ENCODE measurements at regions not wholly inside any gene's neighbourhood (a gene's known extent, or its start where the extent isn't known, plus 50 kb on each side); places are given as distances from the start of the nearest gene placed in this dataset.
"Not testable (repeated sequence)": the region's sequence is repeated elsewhere in the genome, so short reads cannot be mapped to it uniquely, and the experiment has no call there.

DNA sequence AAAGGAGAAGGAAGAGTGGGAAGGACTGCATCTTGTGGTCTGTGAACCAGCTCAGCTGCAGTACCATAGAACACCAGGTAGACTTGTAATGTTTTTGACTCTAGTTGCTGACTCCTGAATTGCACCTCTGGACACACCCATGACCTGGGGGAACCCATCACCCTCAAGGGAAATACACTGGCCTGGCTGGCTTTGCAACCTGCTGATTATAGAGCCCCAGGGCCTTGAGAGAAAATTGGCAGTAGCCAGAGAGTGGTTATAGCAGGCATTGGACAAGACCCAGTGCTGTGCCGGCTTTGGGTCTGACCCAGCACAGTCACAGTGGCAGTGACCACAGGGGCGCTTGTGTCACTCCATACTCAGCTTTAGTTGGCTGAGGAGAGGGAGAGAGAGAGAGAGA is 902.3 kb downstream of the GRID1 start:
- no peak for DNase-seq (ENCODE audit: low read depth)

DNA sequence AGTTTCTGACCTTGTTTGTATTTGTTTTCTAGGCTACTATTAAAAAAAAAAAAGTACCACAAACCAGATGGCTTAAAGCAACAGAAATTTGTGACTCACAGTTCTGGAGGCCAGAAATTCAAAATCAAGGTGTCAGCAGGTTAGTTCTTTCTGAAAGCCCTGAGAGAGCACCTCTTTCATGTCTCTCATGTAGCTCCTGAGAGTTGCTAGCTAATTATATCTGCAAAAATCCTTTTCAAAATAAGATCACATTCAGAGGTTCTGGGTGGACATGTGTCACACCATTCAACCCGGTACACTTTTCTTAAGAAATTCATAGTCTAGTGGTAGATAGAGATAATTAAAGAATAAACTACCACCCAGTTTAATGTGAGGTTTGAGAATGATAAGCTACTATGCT is 888.6 kb downstream of the GRID1 start:
- no peak for DNase-seq (ENCODE audit: low read depth)

DNA sequence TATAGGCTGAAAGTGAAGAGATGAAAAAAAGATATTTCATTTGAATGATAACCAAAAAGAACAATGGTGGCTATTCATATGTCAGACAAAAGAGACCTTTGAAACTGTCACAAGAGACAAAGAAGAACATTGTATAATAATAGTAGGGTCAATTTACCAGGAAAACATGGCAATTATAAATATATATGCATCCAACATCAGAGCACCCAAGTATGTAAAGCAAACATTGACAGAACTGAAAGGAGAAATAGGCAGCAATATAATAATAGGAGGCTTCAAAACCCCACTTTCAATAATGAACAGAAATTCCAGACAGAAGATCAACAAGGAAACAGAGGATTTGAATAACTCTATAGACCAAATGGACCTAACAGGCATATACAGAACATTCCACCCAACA is 876.2 kb downstream of the GRID1 start:
- DNase-seq (ENCODE audit: low read depth) = no peak

DNA sequence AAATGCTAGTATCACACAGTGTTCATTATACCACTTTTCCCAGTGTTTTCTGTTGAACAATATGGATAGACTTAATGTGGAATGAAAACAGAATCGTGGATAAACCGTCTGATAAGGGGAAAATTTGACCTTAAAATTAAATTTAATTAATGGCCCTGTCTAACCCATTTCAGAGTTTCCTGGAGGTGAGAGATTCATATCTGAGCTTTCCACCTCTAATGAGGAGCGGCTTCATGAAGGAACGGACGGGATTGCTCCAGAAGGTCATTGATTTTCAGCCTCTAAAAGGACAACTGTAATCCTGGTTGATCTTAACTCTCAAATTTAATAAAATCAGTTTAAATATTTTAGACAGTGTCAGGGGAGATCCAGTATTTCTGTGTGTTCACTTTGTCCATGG is 874.9 kb downstream of the GRID1 start:
- no peak for DNase-seq (ENCODE audit: low read depth)

DNA sequence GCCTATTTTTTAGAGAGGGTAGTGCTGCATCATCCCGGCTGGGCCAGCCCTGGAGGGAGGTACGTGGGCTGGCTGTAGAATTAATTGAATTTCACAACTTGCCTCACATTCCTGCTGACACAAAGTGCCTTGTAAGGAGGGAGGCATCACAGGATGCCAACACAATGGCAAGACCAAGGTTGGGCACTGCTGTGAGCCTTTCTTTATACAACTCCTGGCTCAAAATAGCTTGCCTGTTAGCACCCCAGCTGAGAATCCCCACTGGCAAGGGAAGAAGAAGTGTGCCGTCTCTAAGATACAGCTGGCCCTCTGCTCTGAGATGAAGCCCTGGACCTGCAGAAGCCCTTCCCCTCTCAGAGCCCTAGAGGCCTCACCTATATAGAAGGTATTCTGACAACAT is 873.9 kb downstream of the GRID1 start:
- DNase-seq (ENCODE audit: low read depth) = no peak

DNA sequence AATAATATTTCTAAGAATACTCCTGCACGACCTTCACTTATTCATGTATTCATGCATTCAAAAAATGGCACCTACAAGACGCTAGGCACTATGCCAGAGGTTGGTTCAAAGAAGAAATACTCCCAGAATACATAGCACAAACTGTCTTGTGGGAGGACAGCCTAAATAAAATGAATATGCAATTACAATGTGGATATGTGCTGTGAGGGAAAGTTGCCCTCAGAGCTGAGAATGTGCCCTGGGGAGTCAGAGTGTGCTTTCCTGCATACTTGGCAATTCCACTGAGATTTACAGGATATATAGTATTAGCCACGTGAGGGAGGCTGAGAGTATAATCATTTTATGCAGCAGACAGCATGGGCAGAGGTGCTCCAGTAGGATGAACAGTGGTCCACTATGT is 872.9 kb downstream of the GRID1 start:
- no peak for DNase-seq (ENCODE audit: low read depth)

DNA sequence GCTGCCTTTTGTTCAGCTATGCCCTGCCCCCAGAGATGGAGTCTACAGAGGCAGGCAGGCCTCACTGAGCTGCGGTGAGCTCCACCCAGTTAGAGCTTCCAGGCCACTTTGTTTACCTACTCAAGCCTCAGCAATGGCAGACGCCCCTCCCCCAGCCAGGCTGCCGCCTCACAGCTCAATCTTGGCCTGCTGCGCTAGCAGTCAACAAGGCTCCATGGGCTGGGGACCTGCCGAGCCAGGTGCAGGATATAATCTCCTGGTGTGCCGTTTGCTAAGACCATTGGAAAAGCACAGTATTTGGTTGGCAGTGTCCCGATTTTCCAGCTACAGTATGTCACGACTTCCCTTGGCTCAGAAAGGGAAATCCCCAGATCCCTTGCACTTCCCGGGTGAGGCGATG is 862.0 kb downstream of the GRID1 start:
- not testable (repeated sequence) for DNase-seq (ENCODE audit: low read depth)

DNA sequence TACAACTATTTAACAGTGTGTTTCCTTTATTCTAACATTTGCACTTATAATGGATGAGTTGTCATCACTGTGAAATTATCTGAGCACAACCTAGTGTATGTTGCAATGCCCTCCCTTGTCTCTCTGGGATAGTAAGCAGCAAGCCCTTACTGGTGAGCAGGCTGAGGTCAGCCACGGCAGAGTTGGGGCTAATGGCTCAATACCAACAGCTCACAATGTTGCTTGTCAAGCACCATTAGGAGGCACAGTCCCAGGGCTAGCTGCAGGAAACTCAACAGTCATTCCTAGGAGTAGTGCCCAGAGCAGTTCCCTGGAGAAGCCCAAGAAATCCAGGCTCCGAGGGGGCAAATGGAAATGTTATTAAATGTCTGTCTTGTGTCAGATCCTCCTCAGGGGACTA is 858.4 kb downstream of the GRID1 start:
- no peak for DNase-seq (ENCODE audit: low read depth)

DNA sequence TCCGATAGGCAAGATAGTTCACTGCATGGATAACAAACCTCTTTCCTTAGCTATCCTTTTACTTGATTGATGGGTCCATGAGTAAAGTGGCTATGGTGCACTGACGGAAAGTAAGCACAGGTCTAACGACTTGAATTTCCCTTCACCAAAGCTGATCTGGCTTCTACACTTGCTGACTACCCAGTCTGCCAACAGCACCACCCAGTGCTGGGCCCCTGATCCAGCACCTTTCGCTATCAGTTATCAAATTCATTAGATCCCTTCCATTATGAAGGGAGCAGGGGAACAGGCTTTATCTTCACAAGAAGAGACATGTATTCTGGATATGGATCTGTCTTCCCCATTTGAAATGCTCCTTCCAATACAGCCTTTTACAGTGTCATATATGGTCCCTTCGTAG is 855.9 kb downstream of the GRID1 start:
- DNase-seq (ENCODE audit: low read depth) = no peak

DNA sequence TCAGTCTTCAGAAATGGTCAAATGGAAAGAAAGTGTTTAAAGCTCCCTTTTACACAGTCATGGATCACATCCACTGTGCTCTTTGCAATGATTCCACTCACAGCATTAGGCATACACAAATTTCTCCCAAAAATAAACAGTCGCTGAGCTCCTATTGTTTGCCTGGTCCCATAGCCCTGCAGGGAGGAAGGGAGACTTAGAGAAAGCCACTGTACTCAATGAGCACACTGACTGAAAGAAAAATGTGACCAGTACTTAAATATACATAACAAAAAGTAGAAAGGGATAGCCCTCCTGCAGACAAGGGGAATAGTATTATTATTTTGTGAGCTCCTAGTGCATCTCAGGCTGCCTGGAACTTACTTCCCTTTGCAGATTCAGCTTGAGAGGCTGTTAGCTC is 853.2 kb downstream of the GRID1 start:
- DNase-seq (ENCODE audit: low read depth) = no peak

DNA sequence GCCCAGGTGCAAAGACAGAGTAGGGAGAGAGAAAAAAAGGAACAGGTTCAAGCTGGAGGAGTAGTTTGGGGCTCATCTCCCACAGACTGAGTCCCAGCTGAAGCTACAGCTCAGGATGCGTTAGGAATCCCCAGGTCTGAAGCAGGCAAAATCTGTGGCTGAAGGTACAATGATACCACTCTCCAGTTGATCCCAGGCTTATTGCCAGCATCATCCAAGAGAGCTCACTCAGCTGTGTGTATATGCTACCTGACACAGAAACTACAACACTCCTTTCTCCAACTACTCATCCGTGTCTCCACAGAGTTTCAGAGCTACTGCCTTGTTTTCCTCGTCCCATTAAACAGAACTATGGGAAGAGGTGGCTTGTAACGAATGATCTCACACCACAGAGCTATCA is 851.3 kb downstream of the GRID1 start:
- DNase-seq (ENCODE audit: low read depth) = no peak

DNA sequence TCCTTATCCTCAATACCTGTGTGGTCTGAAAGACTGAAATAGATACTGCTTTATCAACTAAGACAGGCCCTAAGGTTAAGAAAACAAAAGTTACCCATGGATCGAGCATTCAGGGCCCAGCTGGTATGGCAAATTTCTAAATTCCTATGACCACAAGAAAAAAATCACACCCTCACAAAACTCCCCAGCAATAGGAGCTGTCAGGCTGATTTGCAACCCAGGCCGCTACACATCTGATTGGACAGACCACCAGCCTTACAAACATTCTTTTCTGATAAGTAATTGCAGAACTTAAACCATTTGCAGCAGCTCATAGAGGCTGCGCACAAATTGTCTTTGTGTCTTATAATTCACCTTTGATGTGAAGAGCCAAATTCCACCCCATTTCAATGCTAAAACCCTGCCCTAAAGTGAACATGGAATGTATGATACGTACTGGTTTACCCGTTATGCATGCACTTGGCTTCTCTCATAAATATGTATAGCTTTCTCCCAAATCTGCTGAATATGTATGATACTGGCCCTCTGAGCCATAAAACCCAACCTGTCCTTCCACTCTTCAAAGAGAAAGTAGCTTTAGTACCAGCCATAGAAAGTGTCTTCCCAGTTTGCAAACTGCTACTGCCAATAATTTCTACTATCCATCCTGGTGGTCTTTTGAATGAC is 842.5 kb downstream of the GRID1 start:
- no peak for DNase-seq (ENCODE audit: low read depth)

DNA sequence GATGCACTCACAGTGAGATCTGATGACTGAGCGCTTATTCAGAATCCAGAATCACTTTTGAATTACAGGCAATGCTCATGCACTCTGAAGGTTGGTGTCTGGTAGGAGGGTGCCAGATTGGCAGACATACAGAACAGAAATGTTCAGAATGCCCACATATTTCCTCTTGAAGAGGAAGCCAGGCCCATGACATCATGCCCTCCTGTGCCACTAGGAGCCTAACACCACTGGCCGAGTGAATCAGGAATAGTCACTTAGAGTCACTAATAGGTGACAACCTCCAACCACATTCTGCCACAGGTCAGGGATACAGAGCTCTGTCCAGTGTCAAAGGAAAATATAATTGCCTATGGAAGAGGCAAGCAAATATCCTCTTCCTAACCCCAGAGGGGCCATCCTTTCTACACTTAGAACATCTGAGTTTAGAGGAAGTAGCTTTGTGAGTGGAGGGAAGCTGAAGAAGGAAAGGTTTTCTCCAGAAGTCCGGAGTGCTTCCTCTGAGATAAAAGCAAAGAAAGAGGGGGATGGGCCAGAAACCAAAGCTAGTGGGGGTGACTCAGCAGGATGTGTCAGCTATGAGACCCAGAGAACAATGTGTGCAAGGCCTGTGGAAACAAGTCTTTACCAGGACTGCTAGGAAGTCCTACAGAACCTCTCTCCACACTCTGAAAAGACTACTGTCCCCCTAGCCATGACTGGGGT is 838.8 kb downstream of the GRID1 start:
- DNase-seq (ENCODE audit: low read depth) = no peak

DNA sequence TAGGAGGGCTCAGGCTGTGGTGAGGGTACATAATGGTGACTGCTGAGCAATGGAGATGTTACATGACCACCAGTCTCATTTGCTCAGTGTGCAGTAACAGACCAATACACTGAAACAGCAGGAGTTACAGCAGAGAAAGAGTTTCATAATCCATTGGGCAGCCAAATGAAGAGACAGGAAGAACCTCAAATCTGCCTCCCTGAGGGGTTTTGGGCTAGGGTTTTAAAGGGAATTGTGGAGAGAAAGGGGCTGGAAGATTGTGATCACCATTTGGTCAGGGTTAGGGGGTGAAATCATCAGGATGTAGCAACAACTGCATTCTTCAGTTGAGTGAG is 838.3 kb downstream of the GRID1 start:
- no peak for DNase-seq (ENCODE audit: low read depth)

DNA sequence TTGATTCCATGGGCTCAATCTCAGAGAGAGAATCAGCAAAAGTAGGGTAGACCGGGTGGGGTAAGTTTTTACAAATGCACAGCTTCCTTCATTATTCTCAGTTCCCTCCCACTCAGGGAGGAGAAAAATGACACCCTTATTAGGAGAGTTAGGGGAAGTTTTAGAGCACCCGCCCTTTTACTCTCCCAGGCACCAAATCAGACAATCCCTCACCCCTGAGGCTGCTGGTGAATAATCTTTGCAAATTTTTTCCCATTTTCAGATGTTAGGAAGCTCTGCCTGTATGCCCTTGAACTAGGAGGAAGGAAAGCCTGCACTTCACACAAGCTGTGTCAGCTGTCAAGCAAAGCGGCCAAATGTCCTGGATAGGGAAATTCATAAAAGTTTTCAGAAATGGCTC is 834.9 kb downstream of the GRID1 start:
- DNase-seq (ENCODE audit: low read depth) = no peak

DNA sequence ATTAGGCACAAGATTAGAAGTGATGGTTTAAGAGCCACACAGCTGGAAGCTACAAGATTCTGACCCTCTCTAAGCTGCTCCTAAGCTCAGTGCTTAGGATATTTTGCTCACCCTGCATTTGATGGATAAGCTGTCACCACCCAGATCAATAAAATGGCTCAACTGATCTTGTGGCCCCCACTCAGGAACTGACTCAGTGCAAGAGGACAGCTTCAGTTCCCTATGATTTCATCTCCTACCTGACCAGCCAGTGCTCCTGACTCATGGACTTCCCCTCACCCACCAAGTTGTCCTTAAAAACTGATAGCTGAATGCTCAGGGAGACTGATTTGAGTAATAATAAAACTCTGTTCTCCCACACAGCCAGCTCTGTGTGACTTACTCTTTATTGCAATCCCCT is 833.8 kb downstream of the GRID1 start:
- DNase-seq (ENCODE audit: low read depth) = no peak

DNA sequence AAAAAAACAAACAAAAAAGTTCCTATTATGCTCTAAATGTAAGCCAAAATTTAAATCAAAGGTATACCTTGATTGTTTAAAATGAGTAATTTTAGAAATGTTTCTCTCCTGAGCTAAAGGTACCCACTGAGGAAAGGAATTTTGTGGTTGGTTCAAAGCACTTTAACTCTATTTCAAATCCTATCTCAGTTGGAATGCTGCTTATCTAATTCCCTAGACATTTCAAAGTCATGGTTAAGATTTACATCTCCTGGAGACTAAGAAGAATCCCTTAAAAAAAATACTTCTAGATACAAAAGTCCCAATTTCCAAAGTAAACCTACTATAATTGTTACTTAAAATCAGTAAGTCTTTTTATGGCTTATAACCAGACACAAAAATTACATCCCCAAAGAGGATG is 830.7 kb downstream of the GRID1 start:
- DNase-seq (ENCODE audit: low read depth) = no peak

DNA sequence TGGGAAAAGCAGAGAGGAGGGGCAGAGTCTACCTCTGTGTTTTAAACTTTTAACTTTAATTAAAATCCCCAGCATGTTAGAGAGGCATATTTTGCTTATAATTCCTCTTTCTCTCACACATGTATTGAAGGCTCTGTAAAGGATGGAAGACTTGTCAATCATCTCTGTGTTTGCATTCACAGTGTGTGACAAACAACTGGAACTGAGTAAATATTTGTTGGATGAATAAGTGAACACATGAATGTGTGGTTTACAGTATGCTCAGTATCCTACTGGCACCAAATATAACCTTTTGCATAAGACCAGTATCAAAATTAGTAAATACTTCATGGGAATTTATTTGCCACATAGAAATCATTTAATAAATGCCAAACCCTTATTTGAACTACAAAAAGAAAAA is 829.0 kb downstream of the GRID1 start:
- no peak for DNase-seq (ENCODE audit: low read depth)

DNA sequence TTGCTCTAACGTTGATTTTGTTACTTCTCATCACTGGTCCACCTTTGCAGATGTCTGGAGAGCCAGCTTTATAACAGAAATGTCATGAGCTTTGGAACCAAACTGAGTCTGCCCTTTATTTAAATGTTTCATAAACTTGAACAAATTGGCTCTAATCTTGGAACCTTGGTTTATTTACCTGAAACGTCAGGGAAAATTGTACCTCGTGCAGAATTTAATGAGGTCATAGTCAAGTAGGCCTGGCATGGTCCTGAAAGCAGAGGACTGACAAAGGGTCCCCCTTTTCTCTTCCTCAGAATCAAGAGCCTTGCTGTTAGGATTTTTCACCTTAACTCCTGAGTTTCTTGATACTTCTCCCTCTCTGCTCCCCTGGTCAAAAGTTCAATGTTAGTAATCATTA is 828.0 kb downstream of the GRID1 start:
- DNase-seq (ENCODE audit: low read depth) = no peak

DNA sequence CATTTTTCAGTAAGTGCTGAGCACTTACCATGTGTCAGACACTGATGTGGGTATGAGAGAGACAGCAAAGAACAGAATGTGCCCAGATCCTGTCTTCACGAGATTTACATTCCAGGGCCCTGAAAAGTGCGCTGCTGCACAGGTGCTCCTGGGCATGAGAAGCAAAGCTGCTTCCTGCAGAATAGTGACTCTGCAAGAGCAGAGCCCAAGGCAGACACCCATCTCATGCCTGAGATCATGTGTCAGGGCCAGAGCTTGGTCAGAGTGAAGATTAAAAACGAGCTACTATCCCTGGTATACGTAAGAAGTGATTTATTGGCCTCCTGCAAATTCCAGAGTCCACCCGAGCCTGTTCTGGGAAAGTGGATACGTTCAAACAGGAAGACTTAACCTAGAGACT is 824.4 kb downstream of the GRID1 start:
- DNase-seq (ENCODE audit: low read depth) = no peak

DNA sequence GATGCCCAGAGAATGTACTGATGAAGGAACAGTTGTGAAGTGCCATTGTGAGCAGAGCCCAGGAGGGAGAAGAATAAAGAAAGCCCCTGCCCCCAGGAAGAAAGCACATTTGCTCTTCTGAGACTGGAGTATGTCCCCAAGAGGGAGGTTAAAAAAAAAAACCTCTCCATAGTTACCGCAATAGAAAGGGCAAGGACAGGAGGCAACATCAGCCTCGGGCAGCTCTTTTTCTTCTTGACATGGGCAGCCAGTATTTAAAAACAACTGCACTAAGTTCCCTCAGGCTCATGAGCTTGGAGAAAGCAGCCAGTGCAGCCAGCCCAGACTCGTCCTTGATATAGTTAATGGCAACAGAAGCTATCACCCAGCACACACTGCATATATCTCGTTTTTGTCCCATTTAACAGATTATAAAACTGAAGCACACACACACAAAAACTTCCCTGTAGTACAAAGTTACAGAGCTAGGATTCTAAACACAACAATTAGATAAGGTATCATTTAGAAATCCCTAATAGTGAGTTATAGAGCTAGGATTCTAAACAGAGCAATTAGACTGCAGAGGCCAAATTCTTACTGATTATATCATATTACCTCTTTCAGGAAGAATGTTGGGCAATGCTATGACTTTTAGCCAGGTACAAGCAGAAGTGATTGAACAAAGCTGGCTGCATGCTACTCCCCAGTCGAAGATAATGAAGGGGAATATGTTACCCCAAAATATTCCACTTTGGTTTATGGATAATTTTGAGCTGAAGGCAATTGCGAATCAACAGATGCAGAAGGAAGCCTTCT is 823.5 kb downstream of the GRID1 start:
- no peak for DNase-seq (ENCODE audit: low read depth)

DNA sequence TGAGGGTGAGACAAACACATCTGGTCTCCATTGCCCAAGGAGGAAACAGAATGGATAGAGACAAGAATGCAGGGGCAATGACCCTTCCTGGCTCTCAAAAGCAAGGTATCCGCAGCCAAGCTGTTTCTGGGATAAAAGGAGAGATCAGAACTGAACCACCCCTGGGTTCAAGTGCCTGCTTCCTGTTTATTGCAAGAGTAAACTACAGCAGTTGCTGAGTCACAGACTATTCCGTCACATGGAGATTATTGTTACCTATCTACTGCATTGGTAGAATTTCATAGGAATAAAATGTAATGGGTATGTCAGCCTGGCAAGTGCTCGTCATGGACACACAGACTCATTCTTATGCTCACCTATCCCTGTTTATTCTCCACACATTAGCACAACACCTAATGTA is 821.6 kb downstream of the GRID1 start:
- DNase-seq (ENCODE audit: low read depth) = no peak

DNA sequence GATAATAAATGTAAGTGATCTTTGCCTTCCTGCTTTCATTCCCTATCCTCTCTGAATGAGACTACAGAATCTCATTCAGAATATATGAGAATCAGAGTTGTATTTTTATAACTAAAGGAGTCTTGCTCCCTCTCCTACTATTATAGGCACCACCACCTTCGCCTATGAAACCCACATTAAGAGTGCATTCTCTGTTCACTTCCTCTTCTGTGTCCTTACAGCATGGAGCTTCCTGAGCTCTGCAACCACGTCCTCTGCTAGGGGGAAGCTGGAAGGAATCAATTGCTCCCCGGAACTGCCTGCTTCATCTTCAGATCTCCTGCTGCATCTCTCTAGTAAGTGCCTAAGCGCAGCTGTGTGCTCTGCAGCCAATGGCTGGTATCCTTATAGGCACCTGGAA is 820.7 kb downstream of the GRID1 start:
- no peak for DNase-seq (ENCODE audit: low read depth)
